ENCODE measurements at regions not wholly inside any gene's neighbourhood (a gene's known extent, or its start where the extent isn't known, plus 50 kb on each side); places are given as distances from the start of the nearest gene placed in this dataset.

DNA sequence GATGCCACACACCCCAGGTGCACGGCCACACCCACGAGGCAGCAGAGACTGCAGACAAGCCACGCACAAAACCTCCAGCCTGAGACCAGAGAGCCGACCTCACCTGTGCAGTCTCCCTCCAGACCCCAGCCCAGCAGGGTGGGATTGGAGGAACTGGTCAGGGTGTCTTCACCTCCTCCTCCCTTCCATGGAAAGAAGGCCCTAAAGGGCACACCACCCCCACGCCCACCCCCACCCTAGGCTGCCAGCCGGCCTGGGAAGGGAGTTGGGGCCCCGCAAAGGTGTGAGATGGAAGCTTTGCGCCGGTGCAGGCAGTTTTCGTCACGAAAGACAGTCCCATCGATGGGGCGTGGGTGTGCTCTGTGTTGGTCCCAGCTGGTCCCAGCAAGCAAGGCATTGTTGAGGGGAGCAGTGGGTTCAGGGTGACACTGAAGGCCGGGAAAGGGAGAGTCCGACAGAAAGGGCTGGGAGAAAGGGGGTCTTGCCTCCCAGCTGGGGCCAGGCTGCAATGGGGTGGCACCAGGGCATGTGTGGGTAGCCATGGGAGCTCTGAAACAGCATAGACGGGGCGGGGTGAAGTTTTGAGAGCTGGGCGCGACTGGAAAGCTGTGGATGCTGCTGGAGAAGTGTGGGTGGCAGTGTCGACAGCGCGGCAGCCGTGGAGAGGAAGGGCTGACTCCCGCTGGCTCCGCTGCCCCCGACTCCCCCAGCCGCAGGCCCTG is 349.2 kb downstream of the GLRX3 start:
- no peak for DNase-seq (ENCODE audit: low read depth, low spot score)

DNA sequence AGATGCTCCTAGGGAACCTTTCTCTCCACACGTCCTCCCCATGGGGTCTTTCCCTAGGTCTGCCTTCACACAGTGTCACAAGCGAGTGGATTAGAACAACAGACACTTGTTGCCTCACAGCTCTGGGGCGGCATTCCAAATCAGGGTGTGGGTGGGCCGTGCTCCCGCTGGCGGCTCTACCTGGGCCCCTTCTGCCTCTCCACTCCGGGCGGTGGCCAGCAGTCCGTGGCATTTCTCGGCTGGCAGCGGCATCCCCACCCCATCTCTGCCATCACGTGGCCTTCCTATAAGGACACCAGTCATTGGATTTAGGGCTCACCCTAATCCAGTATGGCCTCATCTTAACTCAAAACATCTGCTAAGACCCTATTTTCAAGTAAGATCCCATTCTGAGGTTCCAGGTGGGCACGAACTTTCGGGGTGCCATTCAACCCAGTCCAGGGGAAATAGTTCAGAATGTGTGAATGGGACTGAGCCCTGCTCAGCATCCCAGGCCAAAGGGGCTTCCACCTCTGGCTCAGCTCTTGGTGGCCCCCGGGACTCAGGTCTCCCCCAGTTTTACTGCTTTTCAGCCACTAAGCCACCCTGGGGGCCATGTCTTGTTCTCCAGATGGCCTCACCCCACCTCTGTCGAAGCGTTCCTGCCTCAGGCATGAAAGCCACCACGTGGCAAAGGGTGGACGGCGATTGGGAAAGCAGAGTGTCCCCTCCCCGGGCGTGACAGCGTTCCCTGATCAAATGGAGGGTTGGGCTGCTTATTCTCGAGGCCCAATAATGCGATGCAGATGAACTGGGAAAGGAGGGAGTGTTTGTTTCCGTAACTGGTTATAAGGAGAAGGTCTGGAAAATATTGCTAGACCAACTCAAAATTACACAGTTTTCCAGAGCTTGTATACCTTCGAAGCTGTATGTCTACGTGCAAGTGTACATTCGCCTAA is 350.0 kb downstream of the GLRX3 start:
- no peak for DNase-seq (ENCODE audit: low read depth, low spot score)

DNA sequence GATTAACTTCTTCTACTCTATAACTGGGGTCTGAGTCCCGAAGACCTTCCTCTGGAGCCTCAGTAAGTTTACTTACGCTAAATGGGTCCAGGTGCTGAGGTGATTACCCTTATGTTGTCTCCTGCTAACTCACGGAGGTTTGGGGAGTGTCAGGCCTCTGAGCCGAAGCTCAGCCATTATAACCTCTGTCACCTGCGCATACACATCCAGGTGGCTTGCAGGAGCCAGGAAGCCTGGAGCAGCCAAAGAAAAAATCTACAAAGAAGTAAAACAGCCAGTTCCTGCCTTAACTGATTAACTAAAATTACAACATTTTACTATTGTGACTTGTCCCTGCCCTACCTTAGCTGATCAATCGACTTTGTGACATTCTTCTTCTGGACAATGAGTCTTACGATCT is 350.7 kb downstream of the GLRX3 start:
- DNase-seq (ENCODE audit: low read depth, low spot score), result no peak

DNA sequence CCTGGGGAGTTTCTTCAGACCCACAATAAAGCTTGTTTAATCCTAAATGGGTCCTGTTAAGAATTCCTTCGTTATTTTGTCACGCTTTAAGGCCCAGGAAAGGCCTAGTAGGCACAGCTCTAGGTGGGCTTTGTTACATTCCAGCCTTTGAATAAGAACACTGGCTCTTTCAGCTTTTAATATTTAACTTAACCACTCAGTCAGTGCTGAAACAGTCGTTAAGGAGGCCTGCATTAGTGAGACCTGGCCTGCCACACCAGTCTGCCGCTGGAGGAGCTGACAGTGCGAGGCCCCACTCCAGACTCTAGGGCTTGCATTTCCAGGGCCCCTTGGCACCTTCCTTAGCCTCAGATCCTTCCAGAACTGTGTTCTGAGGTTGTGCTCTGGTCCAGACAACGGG is 351.4 kb downstream of the GLRX3 start:
- DNase-seq (ENCODE audit: low read depth, low spot score), result no peak

DNA sequence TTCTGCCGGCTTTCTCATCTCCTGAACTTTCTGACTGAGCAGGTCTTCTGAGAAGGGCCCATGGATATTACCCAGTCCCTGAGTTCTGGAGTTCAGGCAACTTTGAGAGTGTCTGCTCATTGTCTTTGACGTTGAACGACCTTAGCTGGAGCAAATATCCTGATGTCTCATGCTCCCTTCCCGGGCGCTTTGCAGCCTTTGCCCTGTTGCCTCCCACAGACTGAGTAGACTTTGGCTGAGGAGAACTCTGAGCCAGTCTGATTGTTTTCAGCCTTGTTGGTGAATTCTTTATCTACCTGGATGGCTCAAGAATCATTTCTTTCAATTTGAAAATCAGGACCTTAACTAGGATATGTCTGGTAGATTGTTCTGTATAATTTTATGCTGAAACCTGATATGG is 353.7 kb downstream of the GLRX3 start:
- no peak for DNase-seq (ENCODE audit: low read depth, low spot score)

DNA sequence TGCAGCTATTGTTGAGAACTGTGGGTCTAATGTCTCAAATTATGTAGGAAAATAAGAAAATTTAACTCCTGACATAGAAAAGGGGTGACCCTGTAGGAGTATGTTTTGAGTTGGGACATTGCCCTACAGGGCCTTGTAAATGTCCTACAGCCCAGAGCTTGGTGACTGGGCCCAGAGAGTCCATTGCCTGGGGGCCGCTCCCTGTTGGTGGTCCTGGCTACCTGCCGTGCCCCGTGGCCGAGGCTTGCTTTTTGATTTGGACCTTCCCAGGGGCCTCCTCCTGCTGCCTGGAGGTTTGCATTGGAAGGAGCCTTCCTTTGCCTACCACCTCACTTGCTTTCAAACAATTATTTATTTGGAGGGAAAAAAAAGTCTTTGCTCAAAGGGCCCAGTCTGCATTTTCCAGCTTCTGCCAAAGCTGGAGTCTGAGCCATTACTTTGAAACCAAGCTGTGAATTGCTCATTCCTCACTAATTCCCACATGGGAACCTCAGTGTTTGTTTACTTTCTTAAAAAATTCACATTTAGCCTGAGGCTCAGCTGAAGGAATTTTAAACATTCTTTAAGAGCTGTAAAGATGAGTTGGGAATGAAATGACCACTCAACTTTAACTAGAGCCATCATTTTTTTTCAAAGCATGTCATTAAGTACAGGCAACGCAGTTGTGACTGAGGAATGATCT is 355.0 kb downstream of the GLRX3 start:
- no peak for DNase-seq (ENCODE audit: low read depth, low spot score)

DNA sequence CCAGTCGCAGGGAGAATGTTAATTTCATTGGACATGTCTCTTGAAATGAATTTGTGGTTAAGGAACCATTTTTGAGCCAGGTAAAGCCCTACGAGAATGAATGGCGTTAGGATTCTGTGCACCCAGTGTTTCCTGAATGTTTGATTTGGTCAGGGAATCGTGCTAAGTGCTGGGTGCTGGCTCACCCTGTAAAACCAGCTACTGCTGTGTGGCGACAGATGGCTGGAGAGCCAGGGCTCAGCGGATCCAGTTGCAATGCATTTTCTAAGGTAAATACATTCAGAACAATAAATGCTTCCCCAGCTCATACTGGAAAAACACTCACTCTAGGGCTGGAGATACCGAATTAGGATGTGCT is 355.5 kb downstream of the GLRX3 start:
- no peak for DNase-seq (ENCODE audit: low read depth, low spot score)

DNA sequence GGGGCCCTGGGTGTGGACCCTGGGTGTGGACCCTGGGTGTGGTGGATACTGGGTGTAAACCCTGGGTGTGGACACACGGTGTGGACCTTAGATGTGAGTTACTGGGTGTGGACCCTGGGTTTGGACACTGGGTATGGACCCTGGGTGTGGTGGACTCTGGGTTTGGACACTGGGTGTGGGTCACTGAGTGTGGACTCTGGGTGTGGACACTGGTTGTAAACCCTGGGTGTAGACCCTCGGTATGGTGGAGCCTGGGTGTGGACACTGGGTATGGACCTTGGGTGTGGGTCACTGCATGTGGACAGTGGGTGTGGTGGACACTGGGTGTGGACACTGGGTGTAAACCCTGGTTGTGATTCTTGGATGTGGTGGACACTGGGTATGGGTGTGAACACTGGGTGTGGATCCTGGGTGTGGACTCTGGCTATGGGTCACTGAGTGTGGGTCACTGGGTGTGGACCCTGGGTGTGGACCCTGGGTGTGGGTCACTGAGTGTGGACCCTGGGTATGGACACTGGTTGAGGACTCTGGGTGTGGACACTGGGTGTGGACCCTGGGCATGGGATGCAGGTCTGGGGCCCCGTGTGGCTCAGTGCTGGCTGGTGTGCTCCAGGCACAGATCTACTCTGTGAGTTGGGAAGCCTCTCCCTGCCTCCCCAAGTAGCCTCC is 356.2 kb downstream of the GLRX3 start:
- DNase-seq (ENCODE audit: low read depth, low spot score), result no peak

DNA sequence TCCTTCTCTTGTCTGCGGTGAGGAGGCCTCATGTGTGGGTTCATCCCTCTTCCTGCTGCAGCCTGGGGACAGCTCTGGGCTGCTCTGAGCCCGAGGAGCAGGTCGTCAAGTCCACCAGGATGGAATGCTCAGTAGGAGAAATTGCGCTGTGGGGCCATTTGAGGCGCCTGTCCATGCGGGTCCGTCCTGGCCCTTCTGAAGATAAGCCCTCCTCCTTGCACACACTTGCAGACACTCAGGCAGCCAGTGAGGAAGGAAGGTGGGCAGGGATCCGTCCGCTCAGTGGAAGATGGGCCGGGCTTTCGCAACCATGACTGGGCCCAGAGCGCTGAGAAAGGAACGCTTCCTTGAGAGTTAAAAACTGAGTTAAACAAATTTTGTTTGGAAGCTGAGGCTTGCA is 356.8 kb downstream of the GLRX3 start:
- no peak for DNase-seq (ENCODE audit: low read depth, low spot score)

DNA sequence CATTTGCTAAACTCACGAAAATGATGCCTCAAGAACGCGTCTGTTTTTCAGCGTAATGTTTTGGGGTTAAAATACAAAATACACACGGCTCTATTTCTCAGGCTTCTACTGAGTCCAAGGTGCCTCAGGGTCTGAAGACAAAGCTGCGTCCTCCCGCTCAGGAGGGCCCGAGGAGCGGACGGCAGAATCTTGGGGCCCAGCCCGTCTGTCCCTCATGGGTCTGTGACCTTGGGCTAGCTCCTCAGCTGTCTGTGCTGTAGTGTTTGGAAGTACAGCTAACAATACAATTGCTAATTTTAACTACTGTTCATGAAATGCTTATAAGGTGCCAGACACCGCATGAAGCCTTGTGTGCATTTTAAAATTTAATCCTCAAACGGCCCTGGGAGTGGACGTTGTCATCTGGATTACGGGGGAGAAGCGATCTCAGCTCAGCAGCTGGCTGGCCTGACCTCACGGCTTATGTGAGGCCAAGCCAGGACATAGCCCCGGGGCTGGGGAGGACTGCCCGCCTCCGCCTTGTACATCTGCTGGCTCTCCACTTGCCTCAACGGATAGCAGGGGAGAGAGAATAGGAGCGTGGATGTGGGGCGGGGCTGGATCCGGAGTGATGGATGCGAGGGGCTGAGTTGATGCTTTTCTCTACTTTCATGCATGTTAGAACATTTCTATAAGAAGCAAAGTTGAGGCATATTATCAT is 357.4 kb downstream of the GLRX3 start:
- DNase-seq (ENCODE audit: low read depth, low spot score), result no peak

DNA sequence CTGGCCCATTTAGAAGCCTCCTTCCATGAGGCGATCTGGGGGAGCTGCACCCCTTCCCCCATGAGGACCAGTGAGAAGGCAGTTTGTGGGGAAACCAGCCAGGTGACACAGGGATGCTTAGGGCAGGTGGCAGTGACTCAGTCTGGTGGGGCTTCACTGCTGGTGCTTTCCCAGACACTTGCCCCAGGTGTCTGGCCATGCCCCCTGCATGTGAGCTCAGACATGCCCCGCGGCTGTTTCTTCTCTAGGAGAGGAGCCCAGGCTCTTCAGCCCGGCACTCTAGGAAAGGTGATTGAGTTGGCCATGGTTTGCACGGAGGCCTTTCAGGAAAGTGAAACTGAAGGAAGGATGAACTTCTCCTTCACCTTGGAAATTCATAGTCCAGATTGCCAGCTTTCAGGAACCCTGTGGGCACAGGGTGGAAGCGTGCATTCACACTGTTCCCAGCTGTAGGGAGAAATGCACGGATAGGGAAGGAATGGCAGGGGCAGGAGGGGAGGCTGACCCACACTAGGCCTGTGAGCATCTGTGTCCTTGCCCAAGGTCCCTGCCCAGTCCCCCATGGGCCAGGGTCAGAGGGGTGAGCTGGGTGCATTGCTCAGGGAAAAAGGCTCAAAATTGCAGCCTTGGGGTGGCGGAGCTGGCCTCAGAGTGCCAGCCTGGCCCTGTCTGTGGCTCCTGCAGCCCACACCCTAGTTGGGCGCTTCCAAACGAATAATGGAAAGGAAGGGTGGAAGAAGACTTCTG is 359.1 kb downstream of the GLRX3 start:
- DNase-seq (ENCODE audit: low read depth, low spot score), result no peak

DNA sequence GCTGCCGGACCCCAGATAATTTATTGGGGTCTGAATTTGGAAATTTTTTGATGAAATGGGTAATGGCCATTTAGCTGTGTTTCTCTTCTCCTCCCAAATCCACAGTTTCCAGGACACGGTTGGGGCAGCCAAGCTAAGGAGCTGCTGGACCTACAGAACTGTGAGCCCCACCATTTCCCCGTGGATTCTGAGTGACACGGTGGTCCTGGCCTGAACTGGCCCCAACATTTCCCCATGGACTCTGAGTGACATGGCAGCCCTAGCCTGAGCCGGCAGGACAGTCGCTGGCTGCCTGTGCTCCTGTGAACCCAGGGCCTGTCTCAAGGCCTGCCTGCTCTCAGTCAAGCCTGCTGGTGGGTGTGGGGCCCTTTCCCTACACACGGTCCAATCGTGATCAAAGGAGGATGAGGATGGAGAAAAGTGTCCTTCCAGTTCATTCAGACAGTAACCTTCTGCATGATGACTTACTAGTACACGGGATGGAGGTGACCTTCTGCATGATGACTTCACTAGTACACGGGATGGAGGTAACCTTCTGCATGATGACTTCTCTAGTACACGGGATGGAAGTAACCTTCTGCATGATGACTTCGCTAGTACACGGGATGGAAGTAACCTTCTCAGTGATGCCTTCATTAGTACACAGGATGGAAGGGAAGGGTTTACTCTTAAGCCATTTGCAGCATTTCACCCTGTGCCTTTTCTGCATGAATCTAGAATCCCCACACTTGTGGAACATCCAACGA is 359.9 kb downstream of the GLRX3 start:
- DNase-seq (ENCODE audit: low read depth, low spot score), result no peak

DNA sequence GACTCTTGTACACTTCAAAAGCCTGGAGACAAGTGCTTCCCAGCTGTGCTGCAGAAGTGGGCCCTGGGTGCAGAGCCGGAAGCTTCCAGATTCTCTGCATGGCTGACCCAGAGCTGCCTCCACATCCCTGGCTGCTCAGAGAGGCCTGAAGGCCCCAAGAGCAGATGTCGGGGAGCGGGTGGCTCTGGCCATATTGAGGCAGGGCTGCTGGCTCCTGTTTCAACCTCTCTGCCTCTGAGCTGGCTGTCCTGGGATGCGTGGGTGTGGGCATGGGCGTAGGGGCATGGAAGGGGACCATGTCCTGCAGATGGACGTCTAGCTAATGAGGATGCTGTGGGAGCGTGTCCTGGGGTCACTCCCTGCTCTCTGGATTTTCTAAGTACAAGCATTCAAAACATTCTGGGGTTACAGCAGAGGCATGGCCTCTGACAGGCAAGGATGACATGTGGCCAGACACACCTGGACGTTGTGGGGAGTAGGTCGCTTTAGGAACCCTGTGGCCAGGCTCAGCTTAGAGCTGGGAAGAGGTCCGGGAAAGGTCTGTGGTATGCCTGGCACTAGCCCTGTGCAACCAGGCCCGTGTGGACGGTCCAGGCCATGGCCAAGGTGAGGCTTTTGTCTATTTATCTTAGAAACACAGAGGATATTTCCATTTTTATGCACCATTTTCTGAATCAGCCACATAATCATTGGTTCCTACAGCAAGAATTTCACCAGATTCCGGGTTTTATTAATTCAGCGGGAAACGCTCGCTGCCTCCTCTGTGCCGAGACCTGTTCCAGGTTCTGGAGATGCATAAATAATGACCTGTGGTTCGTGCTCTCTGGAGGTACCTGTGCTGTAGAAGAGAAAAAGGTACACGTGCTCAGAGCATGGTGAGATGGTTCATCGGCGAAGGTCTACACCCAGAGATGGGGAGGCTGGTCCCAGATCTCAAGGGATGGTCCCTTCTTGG is 361.1 kb downstream of the GLRX3 start:
- no peak for DNase-seq (ENCODE audit: low read depth, low spot score)

DNA sequence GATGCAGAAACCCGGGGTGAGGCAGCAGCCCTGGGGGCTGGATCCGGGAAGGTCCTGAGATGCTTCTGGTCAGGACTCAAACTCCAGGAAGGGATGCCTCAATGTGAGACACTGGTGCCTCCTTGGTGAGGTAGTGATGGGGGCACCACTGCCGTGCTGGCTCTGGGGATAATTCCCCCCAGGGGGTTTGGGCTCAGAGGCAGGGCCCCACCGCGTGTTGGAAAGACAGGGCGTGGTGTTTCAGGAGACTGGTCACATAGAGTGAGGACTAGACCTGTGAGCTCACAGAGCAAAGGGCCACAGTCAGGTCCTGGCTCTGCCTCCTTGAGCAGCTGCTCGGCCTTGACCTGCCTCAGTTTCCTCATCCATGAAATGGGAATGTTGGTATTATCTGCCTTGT is 361.9 kb downstream of the GLRX3 start:
- DNase-seq (ENCODE audit: low read depth, low spot score), result no peak

DNA sequence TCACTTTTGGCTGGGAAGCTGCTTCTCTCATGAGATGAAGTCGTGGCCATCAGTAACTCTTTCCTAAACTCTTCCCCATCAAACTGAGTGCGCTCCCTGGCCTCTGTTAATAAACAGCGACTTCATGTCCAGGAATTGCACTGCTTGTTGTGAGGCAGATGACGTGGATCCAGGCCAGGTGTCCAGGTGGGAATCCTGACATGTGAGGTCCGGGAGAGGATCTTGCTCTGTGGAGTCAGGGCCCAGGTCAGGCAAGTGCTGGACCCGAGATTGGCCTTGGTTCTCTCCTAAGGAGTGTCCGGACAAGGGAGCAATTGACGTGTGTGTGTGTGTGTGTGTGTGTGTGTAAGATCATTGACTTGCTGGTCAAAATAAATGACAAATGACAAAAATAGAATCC is 362.7 kb downstream of the GLRX3 start:
- DNase-seq (ENCODE audit: low read depth, low spot score), result no peak

DNA sequence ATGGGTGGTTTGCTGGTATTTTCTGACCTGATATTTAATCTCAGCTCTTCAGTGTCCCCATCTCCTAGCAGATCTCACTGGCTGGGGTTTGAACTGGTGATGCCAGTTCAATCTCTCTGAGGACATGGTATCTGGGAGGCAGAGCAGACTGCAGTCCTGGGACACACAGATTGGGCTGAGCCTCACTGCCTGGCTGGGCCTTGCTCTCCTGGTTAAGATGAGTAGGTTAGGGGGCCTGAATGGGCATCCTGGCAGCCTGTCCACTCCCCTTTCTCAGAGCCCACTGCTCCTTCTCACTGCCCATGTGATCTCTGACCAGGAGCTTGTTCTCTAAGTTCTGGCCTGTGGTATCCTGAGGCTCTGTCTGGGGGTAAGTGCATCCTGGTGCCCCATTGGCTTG is 363.4 kb downstream of the GLRX3 start:
- DNase-seq (ENCODE audit: low read depth, low spot score), result no peak

DNA sequence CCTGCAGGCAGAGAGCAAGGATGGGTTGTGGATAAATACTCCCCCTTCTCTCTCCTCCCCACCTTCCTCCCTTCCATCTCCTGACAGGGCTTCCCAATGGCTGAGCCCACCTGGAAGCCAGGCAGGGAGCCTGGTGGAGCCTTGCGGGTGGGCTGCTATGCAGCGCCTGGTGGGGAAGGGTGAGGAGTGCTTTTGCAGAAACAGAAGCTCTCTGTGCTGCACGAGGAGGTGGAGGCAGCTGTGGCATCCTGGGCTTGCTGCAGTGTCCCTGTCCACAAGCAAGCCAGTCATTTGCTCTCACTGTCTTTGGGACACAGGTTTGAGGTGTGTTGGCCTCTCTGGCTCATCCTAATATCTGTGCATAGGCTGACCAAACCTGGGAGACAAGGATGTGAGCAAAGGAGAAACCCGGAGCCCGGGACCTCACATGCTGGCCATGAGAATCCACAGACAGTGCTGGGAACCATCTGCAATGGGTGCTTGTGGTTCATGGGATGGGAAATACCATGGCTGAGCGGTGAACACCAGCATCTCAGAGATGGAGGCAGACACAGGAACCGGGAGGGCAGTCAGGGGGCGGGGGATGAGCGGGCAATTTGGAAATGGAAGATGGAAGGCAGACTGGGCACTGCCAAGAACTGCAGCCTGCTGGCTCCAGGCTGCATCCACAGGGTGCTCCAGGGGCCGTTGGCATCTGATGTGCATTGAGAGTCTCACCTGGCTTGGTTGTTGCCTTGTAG is 364.2 kb downstream of the GLRX3 start:
- no peak for DNase-seq (ENCODE audit: low read depth, low spot score)

DNA sequence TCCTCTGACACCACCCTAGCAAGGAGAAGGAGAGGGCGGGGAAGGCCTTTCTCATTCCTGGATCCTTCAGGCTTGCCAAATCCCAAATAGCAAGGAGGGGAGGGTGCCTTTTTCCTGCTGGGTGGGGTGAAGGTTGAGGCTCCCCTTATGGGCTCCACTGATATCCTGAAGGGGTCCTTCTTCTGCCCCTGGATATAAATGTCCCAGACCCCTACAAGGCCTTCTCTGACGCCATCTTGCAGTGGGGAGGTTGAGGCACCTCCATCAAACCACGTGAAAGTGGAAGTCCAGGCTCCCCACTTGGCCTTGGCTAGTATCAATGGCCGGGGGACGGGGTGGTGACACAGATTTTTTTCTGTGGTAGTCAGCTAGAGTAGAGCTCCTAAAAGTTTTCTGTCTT is 371.3 kb downstream of the GLRX3 start:
- no peak for DNase-seq (ENCODE audit: low read depth, low spot score)

All from activated CD4-positive, CD25-positive, alpha-beta regulatory T cell treated with anti-CD3 and anti-CD28 coated beads, Interleukin-2, amount 50 U/mL, for 16 hours (primary cell).